Gastroesophageal sphincter (tissue), 4 donors: ENCODE measurements at regions not wholly inside any gene's neighbourhood (a gene's known extent, or its start where the extent isn't known, plus 50 kb on each side); places are given as distances from the start of the nearest gene placed in this dataset.
A peak's percentile ranks its signal among the peaks of the same experiment; 100 is the strongest.

Experiments
- ATAC-seq: fragments of 150-250 bp; one replicate; pipeline ENCODE4 v1.9.1; 2016; ENCODE audit warnings: mild to moderate bottlenecking, moderate library complexity
- H3K27ac ChIP-seq, 4 donors: fragments of 200-600 bp; sonication (generic) in 3 of 4; 1 replicate in 3 of 4; 2 replicates in 1 of 4; pipeline ENCODE4 v1.5.1; 2016 to 2019
- H3K27me3 ChIP-seq: fragments of 200-600 bp; sonication (generic); one replicate; pipeline ENCODE4 v1.5.1; 2019
- H3K36me3 ChIP-seq, 2 donors: fragments of 200-600 bp; sonication (generic); one replicate each; pipeline ENCODE4 v1.5.1; 2019; ENCODE audit warnings: control low read depth in 1 of 2
- H3K4me1 ChIP-seq, 3 donors: fragments of 200-600 bp; sonication (generic); 1 replicate in 2 of 3; 2 replicates in 1 of 3; pipeline ENCODE4 v1.5.1; 2016 to 2019; ENCODE audit warnings: control low read depth in 2 of 3
- H3K4me3 ChIP-seq, 2 donors: fragments of 200-600 bp; sonication (generic); one replicate each; pipeline ENCODE4 v1.5.1; 2019; ENCODE audit warnings: mild to moderate bottlenecking in 1 of 2, moderate library complexity in 1 of 2
- H3K9me3 ChIP-seq, 3 donors: fragments of 200-600 bp; sonication (generic); one replicate each; pipeline ENCODE4 v1.5.1; 2017 to 2019; ENCODE audit warnings: control low read depth in 2 of 3
- CTCF ChIP-seq, 4 experiments: fragments of 200-600 bp in 2 of 4; fragments of 450-650 bp in 2 of 4; sonication (generic) in 1 of 4; IDR thresholded peaks; one replicate each; pipeline ENCODE4 v1.5.1; 2017 to 2019; ENCODE audit warnings: antibody characterized with exemption in 4 of 4, mild to moderate bottlenecking in 2 of 4, moderate library complexity in 2 of 4
- EP300 ChIP-seq: sonication (generic); formaldehyde crosslinking; IDR thresholded peaks from one replicate; pipeline ENCODE4 v1.6.1; 2017; ENCODE audit warnings: antibody characterized with exemption, mild to moderate bottlenecking
- POLR2A ChIP-seq, 2 donors: fragments of 450-650 bp; IDR thresholded peaks; one replicate each; pipeline ENCODE4 v1.6.1; 2017; ENCODE audit warnings: antibody characterized with exemption in 2 of 2, mild to moderate bottlenecking in 2 of 2, moderate library complexity in 1 of 2
- POLR2AphosphoS5 ChIP-seq: sonication (generic); formaldehyde crosslinking; IDR thresholded peaks from one replicate; pipeline ENCODE4 v1.6.1; 2017; ENCODE audit warnings: antibody characterized with exemption
- WGBS, 2 donors: methylation state at CpG; one replicate each; pipeline ENCODE4 v1.1.5; 2018; ENCODE audit warnings: low coverage in 1 of 2; 5-methylcytosine and 5-hydroxymethylcytosine counted together

- Histone ChIP-seq H3K4me3 (no peak overlapping the region), H3K9me3 (no peaks in the 10 kb centered on the region), H3K27ac (no peak overlapping the region), H3K36me3 (no peaks in the 10 kb centered on the region), H3K4me1 (no peaks in the 10 kb centered on the region), H3K27me3 (peaks cover 5% of the 10 kb centered on the region)
- TF ChIP-seq EP300 = no peak
- TF ChIP-seq CTCF (IDR thresholded peaks at IDR 0.05) = no peak
- no peak for TF ChIP-seq POLR2AphosphoS5
- no peak for TF ChIP-seq POLR2A (IDR thresholded peaks at IDR 0.05)
- 42 to 49% methylated on average over 5 of the region's 5 CpGs for WGBS, 2 donors
- ATAC-seq = no peak
Measured at GRCh38 chr13:70969321-70969720, 861.1 kb upstream of the KLHL1 start.

GRCh38 chr13:70967564-70967963 is 859.3 kb upstream of the KLHL1 start:
- Histone ChIP-seq H3K4me1 (no peaks in the 10 kb centered on the region), H3K27ac (no peak overlapping the region), H3K9me3 (no peaks in the 10 kb centered on the region), H3K36me3 (no peaks in the 10 kb centered on the region), H3K4me3 (no peak overlapping the region), H3K27me3 (peaks cover 5% of the 10 kb centered on the region)
- no peak for ATAC-seq
- WGBS, 2 donors = no CpG with 5 or more reads among the region's 9 CpGs
- no peak for TF ChIP-seq CTCF (IDR thresholded peaks at IDR 0.05)
- no peak for TF ChIP-seq POLR2A (IDR thresholded peaks at IDR 0.05)
- TF ChIP-seq POLR2AphosphoS5 = no peak
- no peak for TF ChIP-seq EP300

DNA sequence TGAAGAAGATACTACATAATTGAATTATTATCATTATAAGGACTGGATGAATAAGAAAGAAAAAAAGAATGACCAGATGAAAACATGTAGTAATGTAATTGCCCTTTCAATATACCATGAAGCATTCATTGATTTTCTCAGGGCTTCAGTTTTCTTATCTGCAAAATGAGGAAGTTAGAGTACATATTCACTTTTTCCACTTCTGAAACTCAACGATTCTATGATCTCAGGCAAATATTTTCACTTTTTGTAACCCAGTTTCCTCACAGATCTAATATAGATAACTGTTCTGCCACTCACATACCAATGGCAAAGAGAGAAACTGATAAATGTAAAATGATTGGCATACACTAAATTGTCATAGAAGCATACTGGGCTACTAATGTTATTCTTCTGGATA is 856.6 kb upstream of the KLHL1 start:
- no peak for ATAC-seq
- 53 to 82% methylated on average over 1 of the region's 1 CpG for WGBS, 2 donors
- H3K9me3 ChIP-seq = no peaks in the 10 kb centered on the region
- no peaks in the 10 kb centered on the region for H3K4me1 ChIP-seq
- no peak overlapping the region for H3K27ac ChIP-seq
- TF ChIP-seq POLR2AphosphoS5 = no peak
- TF ChIP-seq CTCF (IDR thresholded peaks at IDR 0.05) = no peak
- TF ChIP-seq POLR2A (IDR thresholded peaks at IDR 0.05) = no peak
- no peak overlapping the region for H3K4me3 ChIP-seq
- H3K27me3 ChIP-seq = peaks cover 5% of the 10 kb centered on the region
- H3K36me3 ChIP-seq = no peaks in the 10 kb centered on the region

GRCh38 chr13:70964124-70964523 is 855.9 kb upstream of the KLHL1 start:
- Histone ChIP-seq H3K27me3 (peaks cover 5% of the 10 kb centered on the region), H3K27ac (no peak overlapping the region), H3K4me3 (no peak overlapping the region), H3K36me3 (no peaks in the 10 kb centered on the region), H3K9me3 (no peaks in the 10 kb centered on the region), H3K4me1 (no peaks in the 10 kb centered on the region)
- 83 to 86% methylated on average over 2 of the region's 2 CpGs for WGBS, 2 donors
- ATAC-seq = no peak
- TF ChIP-seq EP300 (no peak), POLR2AphosphoS5 (no peak), CTCF (IDR thresholded peaks at IDR 0.05) (no peak), POLR2A (IDR thresholded peaks at IDR 0.05) (no peak)

DNA sequence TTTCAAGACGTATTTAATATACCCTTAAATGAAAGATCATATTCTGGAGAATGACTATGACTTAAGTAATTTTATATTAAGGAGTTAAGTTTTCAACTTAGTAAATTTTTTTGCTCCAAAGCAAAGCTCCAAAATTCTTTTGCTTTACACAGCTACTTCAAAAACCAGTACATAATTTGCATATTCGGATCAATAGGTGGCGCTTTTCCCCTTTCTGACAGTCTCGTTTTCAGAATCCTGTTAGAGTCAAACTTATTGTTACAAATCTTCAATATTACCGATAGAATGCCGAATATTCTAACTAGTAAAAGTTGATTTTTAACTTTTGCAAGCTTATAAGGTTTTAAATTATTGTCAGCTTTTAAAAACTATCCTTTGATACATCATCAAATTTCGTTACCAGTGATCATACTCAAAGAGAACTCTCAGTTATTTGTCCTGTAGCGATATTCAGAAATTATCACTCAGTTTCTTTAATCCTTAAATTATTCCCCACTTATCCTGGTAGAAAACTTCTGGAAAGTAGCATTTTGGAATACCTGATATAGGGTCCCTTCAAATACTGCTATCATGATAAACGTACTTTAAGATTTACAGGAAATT is 852.7 kb upstream of the KLHL1 start:
- no peak for ATAC-seq
- TF ChIP-seq POLR2AphosphoS5 (no peak), CTCF (IDR thresholded peaks at IDR 0.05) (peak in 2 of 4 experiments; percentile 14 to 46)
- Histone ChIP-seq H3K27ac (no peak overlapping the region), H3K4me1 (no peaks in the 10 kb centered on the region), H3K9me3 (no peaks in the 10 kb centered on the region), H3K36me3 (no peaks in the 10 kb centered on the region), H3K27me3 (no peaks in the 10 kb centered on the region), H3K4me3 (no peak overlapping the region)
- WGBS, 2 donors = 31 to 34% methylated on average over 9 of the region's 9 CpGs
